ENCODE measurements at regions not wholly inside any gene's neighbourhood (a gene's known extent, or its start where the extent isn't known, plus 50 kb on each side); places are given as distances from the start of the nearest gene placed in this dataset.

DNA sequence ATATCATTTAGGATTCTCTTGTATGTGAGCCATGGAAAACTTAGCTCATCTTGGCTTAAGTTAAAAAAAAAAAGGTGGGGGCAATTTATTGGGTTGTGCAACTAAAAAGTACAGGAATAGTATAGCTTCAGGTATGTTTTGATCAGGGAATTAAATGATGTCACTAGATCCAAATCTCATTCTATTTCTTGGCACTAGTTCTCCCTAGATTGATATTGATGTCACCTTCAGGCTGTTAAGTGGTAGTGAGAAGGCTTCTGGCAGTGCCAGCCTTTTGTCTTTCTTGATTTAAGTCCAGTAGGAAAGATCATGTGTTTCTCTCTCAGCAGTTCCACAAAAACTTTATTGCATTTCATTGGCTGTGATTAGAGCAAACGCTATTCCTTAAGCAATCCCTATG, 65.0 kb upstream of the ZBED5 start:
- ChIA-PET RAD21 (ENCODE audit: low non-redundant PET in 1 of 2, low total read pairs in 2 of 2, uncharacterized antibody in 2 of 2, unreplicated experiment in 2 of 2) (no interaction called here), POLR2A (interaction anchor here (1.1 kb wide), 1 partner anchor 114 kb away, joined by 3 read pairs; the partner anchor contains the start of gene EIF4G2), CTCF (interaction anchor here (0.6 kb wide), 1 partner anchor 1003 kb away, joined by 3 read pairs; no protein-coding TSS in a partner anchor)
- H4K20me1 ChIP-seq (ENCODE audit: insufficient read depth) = no peaks in the 10 kb centered on the region
- H3K4me1 ChIP-seq (ENCODE audit: control insufficient read depth in 1 of 2, insufficient read depth in 2 of 2, low read length in 2 of 2) = no peaks in the 10 kb centered on the region
- no peak overlapping the region for H2AFZ ChIP-seq (ENCODE audit: low read depth, low read length, poor library complexity, severe bottlenecking)
- H3K9me2 ChIP-seq (ENCODE audit: insufficient read depth) = no peaks in the 10 kb centered on the region
- no peaks in the 10 kb centered on the region for H3K27me3 ChIP-seq (ENCODE audit: insufficient read depth, low read length)
- peaks cover 0 to under 1% of the 10 kb centered on the region in 2 experiments; a peak in 2 of 4 replicates for H3K9me3 ChIP-seq (ENCODE audit: control insufficient read depth in 1 of 2, insufficient read depth in 1 of 2, low read depth in 1 of 2, low read length in 2 of 2)
- ATAC-seq (no peak), DNase-seq (ENCODE audit: low read depth, low spot score) (no peak)
- no peaks in the 10 kb centered on the region; a peak in 1 of 4 replicates for H3K36me3 ChIP-seq (ENCODE audit: control insufficient read depth in 1 of 2, insufficient read depth in 2 of 2, low read length in 2 of 2)
- H3K4me2 ChIP-seq (ENCODE audit: low read length) = no peak overlapping the region
- no peak overlapping the region for H3K9ac ChIP-seq (ENCODE audit: low read length)
- no peak overlapping the region for H3K27ac ChIP-seq (ENCODE audit: low read depth, low read length)
- intact Hi-C loops (cut with micrococcal nuclease) = no loop called here
- BruUV-seq (replicated peaks) = no TSS peak
- H3K4me3 ChIP-seq (replicated peaks in 1 of 2; ENCODE audit: low read depth in 1 of 2, low read length in 2 of 2) = no peak overlapping the region
- no peaks in the 10 kb centered on the region for H3K79me2 ChIP-seq (ENCODE audit: insufficient read depth, low read length)
- TF ChIP-seq, protein P1, sequence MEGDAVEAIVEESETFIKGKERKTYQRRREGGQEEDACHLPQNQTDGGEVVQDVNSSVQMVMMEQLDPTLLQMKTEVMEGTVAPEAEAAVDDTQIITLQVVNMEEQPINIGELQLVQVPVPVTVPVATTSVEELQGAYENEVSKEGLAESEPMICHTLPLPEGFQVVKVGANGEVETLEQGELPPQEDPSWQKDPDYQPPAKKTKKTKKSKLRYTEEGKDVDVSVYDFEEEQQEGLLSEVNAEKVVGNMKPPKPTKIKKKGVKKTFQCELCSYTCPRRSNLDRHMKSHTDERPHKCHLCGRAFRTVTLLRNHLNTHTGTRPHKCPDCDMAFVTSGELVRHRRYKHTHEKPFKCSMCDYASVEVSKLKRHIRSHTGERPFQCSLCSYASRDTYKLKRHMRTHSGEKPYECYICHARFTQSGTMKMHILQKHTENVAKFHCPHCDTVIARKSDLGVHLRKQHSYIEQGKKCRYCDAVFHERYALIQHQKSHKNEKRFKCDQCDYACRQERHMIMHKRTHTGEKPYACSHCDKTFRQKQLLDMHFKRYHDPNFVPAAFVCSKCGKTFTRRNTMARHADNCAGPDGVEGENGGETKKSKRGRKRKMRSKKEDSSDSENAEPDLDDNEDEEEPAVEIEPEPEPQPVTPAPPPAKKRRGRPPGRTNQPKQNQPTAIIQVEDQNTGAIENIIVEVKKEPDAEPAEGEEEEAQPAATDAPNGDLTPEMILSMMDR (IDR thresholded peaks at IDR 0.05 in 2 of 3, conservative IDR thresholded peaks at IDR 0.05 in 1 of 3; ENCODE audit: borderline replicate concordance in 1 of 3, insufficient read depth in 1 of 3, low read depth in 2 of 3, low read length in 2 of 3) = no peak
- no peak for TF ChIP-seq POLR2A (IDR thresholded peaks at IDR 0.05; ENCODE audit: borderline replicate concordance, extremely low read depth, insufficient read depth, insufficient read length)
- no peak for TF ChIP-seq TCF7L2 (IDR thresholded peaks at IDR 0.05; ENCODE audit: borderline replicate concordance, extremely low read depth, insufficient read depth, insufficient read length)
- TF ChIP-seq ZNF274 (IDR thresholded peaks at IDR 0.05; ENCODE audit: low read depth, low read length) = no peak
- TF ChIP-seq SIN3A (IDR thresholded peaks at IDR 0.05; ENCODE audit: low read depth) = no peak
- no peak for TF ChIP-seq REST (IDR thresholded peaks at IDR 0.05; ENCODE audit: low read depth)
- TF ChIP-seq, protein P2, sequence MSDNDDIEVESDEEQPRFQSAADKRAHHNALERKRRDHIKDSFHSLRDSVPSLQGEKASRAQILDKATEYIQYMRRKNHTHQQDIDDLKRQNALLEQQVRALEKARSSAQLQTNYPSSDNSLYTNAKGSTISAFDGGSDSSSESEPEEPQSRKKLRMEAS (IDR thresholded peaks at IDR 0.05) = no peak

Data from HCT116 (cell line).